Neural cell (in vitro differentiated cells): ENCODE measurements at regions not wholly inside any gene's neighbourhood (a gene's known extent, or its start where the extent isn't known, plus 50 kb on each side); places are given as distances from the start of the nearest gene placed in this dataset.

Experiments
- H2AFZ ChIP-seq: fragments of 200-600, 300-800 bp; sonication (generic), shearing (Covaris generic); 2 replicates; pipeline ENCODE4 v1.6.0; 2014; ENCODE audit warnings: low read depth, mild to moderate bottlenecking, antibody characterized with exemption, low read length, moderate library complexity
- H3F3A ChIP-seq: fragments of 200-600 bp; shearing (Covaris generic); 2 replicates; pipeline ENCODE4 v1.6.1; 2016; ENCODE audit warnings: mild to moderate bottlenecking, moderate library complexity, mixed read lengths, antibody characterized with exemption, low read length; ENCODE audit not compliant: insufficient read depth, poor library complexity, severe bottlenecking
- H3K27ac ChIP-seq: fragments of 200-600, 300-800 bp; sonication (generic), shearing (Covaris generic); 2 replicates; pipeline ENCODE4 v1.5.1; 2014; ENCODE audit warnings: mild to moderate bottlenecking, low read length, moderate library complexity
- H3K27me3 ChIP-seq: fragments of 300-800, 200-600 bp; sonication (generic), shearing (Covaris generic); 2 replicates; pipeline ENCODE4 v1.6.0; 2014; ENCODE audit warnings: mild to moderate bottlenecking, low read depth, low read length, moderate library complexity; ENCODE audit not compliant: insufficient read depth
- H3K36me3 ChIP-seq: fragments of 300-800, 200-600 bp; sonication (generic), shearing (Covaris generic); 2 replicates; pipeline ENCODE4 v1.5.1; 2014; ENCODE audit warnings: mild to moderate bottlenecking, antibody characterized with exemption, low read length, moderate library complexity; ENCODE audit not compliant: insufficient read depth
- H3K4me2 ChIP-seq: fragments of 300-800, 200-600 bp; sonication (generic), shearing (Covaris generic); 2 replicates; pipeline ENCODE4 v1.6.0; 2014; ENCODE audit warnings: mild to moderate bottlenecking, low read length
- H3K4me3 ChIP-seq: fragments of 300-800, 200-600 bp; sonication (generic), shearing (Covaris generic); 2 replicates; pipeline ENCODE4 v1.5.1; 2014; ENCODE audit warnings: mild to moderate bottlenecking, low read length, moderate library complexity
- H3K79me2 ChIP-seq: fragments of 200-600 bp; shearing (Covaris generic); replicated peaks from 2 replicates; pipeline ENCODE4 v1.6.0; 2014; ENCODE audit warnings: mild to moderate bottlenecking, low read length, moderate library complexity; ENCODE audit not compliant: insufficient read depth
- H3K9ac ChIP-seq: fragments of 300-800, 200-600 bp; sonication (generic), shearing (Covaris generic); 2 replicates; pipeline ENCODE4 v1.6.1; 2016; ENCODE audit warnings: mild to moderate bottlenecking, low read length, mixed read lengths
- H3K9me2 ChIP-seq: fragments of 200-600 bp; shearing (Covaris generic); 2 replicates; pipeline ENCODE4 v1.6.1; 2016; ENCODE audit warnings: mild to moderate bottlenecking, low read length, mixed read lengths; ENCODE audit not compliant: insufficient read depth
- H3K9me3 ChIP-seq: fragments of 200-600, 300-800 bp; sonication (generic), shearing (Covaris generic); 2 replicates; pipeline ENCODE4 v1.6.1; 2016; ENCODE audit warnings: mild to moderate bottlenecking, mixed run types, low read length, moderate library complexity, mixed read lengths
- H4K20me1 ChIP-seq: fragments of 200-600 bp; shearing (Covaris generic); 2 replicates; pipeline ENCODE4 v1.6.1; 2016; ENCODE audit warnings: mild to moderate bottlenecking, mixed run types; ENCODE audit not compliant: insufficient read depth
- CTCF ChIP-seq: fragments of 450-650 bp; IDR thresholded peaks from 2 replicates; pipeline ENCODE4 v1.5.1; 2014; ENCODE audit warnings: antibody characterized with exemption, mild to moderate bottlenecking, moderate library complexity; ENCODE audit not compliant: poor library complexity, severe bottlenecking
- EP300 ChIP-seq: fragments of 450-650 bp; conservative IDR thresholded peaks from 2 replicates; pipeline ENCODE4 v1.6.1; 2014; ENCODE audit warnings: antibody characterized with exemption, mild to moderate bottlenecking, moderate library complexity; ENCODE audit not compliant: poor library complexity, severe bottlenecking
- EZH2 ChIP-seq: fragments of 200-600, 300-800 bp; shearing (Covaris generic), sonication (generic); IDR thresholded peaks from 2 replicates; pipeline ENCODE4 v1.6.1; 2014; ENCODE audit warnings: antibody characterized with exemption, low read length, borderline replicate concordance, mild to moderate bottlenecking; ENCODE audit not compliant: insufficient read depth, poor library complexity, severe bottlenecking
- MXI1 ChIP-seq: fragments of 450-650 bp; conservative IDR thresholded peaks from 2 replicates; pipeline ENCODE4 v1.6.1; 2014; ENCODE audit warnings: antibody characterized with exemption, mild to moderate bottlenecking; ENCODE audit not compliant: poor library complexity, severe bottlenecking
- POLR2AphosphoS5 ChIP-seq: IDR thresholded peaks from 2 replicates; pipeline ENCODE4 v1.6.1; 2012
- RAD21 ChIP-seq: fragments of 450-650 bp; conservative IDR thresholded peaks from 2 replicates; pipeline ENCODE4 v1.6.1; 2014; ENCODE audit warnings: antibody characterized with exemption, mild to moderate bottlenecking, moderate library complexity
- REST ChIP-seq: IDR thresholded peaks from 2 replicates; pipeline ENCODE4 v1.6.1; 2012; ENCODE audit warnings: borderline replicate concordance
- SMC3 ChIP-seq: fragments of 450-650 bp; conservative IDR thresholded peaks from 2 replicates; pipeline ENCODE4 v1.6.1; 2014; ENCODE audit warnings: antibody characterized with exemption, mild to moderate bottlenecking, moderate library complexity; ENCODE audit not compliant: poor library complexity
- TAF1 ChIP-seq: IDR thresholded peaks from 2 replicates; pipeline ENCODE4 v1.6.1; 2012; ENCODE audit warnings: low read depth

- Histone ChIP-seq H3K36me3 (no peaks in the 10 kb centered on the region), H3K9me3 (no peaks in the 10 kb centered on the region), H3K9ac (no peak overlapping the region), H3K79me2 (no peaks in the 10 kb centered on the region), H3K27ac (no peak overlapping the region), H3K4me2 (no peak overlapping the region), H3K27me3 (no peaks in the 10 kb centered on the region), H2AFZ (no peak overlapping the region), H3K9me2 (no peaks in the 10 kb centered on the region), H3F3A (no peaks in the 10 kb centered on the region), H4K20me1 (no peaks in the 10 kb centered on the region), H3K4me3 (no peak overlapping the region)
- no peak for TF ChIP-seq CTCF
- TF ChIP-seq EP300 = no peak
- no peak for TF ChIP-seq RAD21
- TF ChIP-seq TAF1 = no peak
- TF ChIP-seq POLR2AphosphoS5 = no peak
- no peak for TF ChIP-seq REST
- TF ChIP-seq MXI1 = no peak
- no peak for TF ChIP-seq EZH2
- no peak for TF ChIP-seq SMC3
Observed at GRCh38 chr5:125106271-125106670, 359.8 kb upstream of the ZNF608 start.

- no peaks in the 10 kb centered on the region for H3F3A ChIP-seq
- no peaks in the 10 kb centered on the region for H3K36me3 ChIP-seq
- H3K79me2 ChIP-seq = no peaks in the 10 kb centered on the region
- H2AFZ ChIP-seq = no peak overlapping the region
- H3K9me3 ChIP-seq = no peaks in the 10 kb centered on the region
- no peak overlapping the region for H3K9ac ChIP-seq
- no peak overlapping the region for H3K4me2 ChIP-seq
- TF ChIP-seq EP300 (no peak), REST (no peak), RAD21 (no peak), CTCF (no peak), POLR2AphosphoS5 (no peak), MXI1 (no peak), EZH2 (no peak), TAF1 (no peak), SMC3 (no peak)
- no peaks in the 10 kb centered on the region for H3K27me3 ChIP-seq
- no peaks in the 10 kb centered on the region for H3K9me2 ChIP-seq
- H4K20me1 ChIP-seq = no peaks in the 10 kb centered on the region
- no peak overlapping the region for H3K4me3 ChIP-seq
- H3K27ac ChIP-seq = no peak overlapping the region
Observed at GRCh38 chr5:125106881-125107280, 360.4 kb upstream of the ZNF608 start.
